Endothelial cell of umbilical vein (primary cell): ENCODE measurements at regions not wholly inside any gene's neighbourhood (a gene's known extent, or its start where the extent isn't known, plus 50 kb on each side); places are given as distances from the start of the nearest gene placed in this dataset.

Experiments
- BruUV-seq: library from RNA; stranded (reverse); fragments of 400-500 nt; replicated peaks from 2 replicates; lab custom pipeline; 2021; lab: Mats Ljungman, UMichigan
- CTCF ChIA-PET: fragments of 300-600, 350-600 bp; sonication (Branson Sonifier 250); formaldehyde crosslinking; loops from one replicate; lab custom pipeline; 2021; ENCODE audit warnings: antibody characterized with exemption, inconsistent platforms; lab: Charles Lee
- POLR2A ChIA-PET: fragments of 300-600, 350-600 bp; sonication (Branson Sonifier 250); formaldehyde crosslinking; loops from one replicate; lab custom pipeline; 2021; ENCODE audit warnings: antibody characterized with exemption, inconsistent platforms; lab: Charles Lee
- DNase-seq: peaks from one replicate; pipeline ENCODE4 v3.0.0-alpha.2; 2011; ENCODE audit warnings: low read depth, low spot score
- FAIRE-seq: peaks from 2 replicates; lab custom pipeline; 2011; peaks lifted over from hg19 to GRCh38; lab: Jason Lieb, UNC
- H2AFZ ChIP-seq: 2 replicates; pipeline ENCODE4 v1.6.0; 2012; ENCODE audit warnings: low read depth, low read length, control low read depth, inconsistent platforms
- H3K27ac ChIP-seq: 2 replicates; pipeline ENCODE4 v1.5.1; 2011; ENCODE audit warnings: low read depth, mild to moderate bottlenecking, control low read depth, low read length, moderate library complexity; ENCODE audit not compliant: insufficient read depth
- H3K27me3 ChIP-seq, 2 experiments: 2 replicates each; pipeline versions ENCODE4 v1.6.0 to v1.6.1; 2011; ENCODE audit warnings: low read length in 2 of 2, mixed read lengths in 1 of 2; ENCODE audit not compliant: control insufficient read depth in 2 of 2, insufficient read depth in 2 of 2
- H3K36me3 ChIP-seq, 2 experiments: 2 replicates in 1 of 2; 3 replicates in 1 of 2; pipeline ENCODE4 v1.5.1; 2011; ENCODE audit warnings: low read length in 2 of 2, mild to moderate bottlenecking in 1 of 2, moderate library complexity in 1 of 2; ENCODE audit not compliant: control insufficient read depth in 2 of 2, insufficient read depth in 2 of 2; ENCODE audit errors: extremely low read depth in 1 of 2
- H3K4me1 ChIP-seq: 3 replicates; pipeline ENCODE4 v1.5.1; 2011; ENCODE audit warnings: mild to moderate bottlenecking, low read length; ENCODE audit not compliant: control insufficient read depth, insufficient read depth; ENCODE audit errors: extremely low read depth
- H3K4me2 ChIP-seq: 2 replicates; pipeline ENCODE4 v1.6.1; 2011; ENCODE audit warnings: low read length, control low read depth, mixed read lengths; ENCODE audit not compliant: insufficient read depth
- H3K4me3 ChIP-seq, 3 experiments: fragments of 200-600 bp in 1 of 3; sonication (generic), shearing (Covaris generic) in 1 of 3; replicated peaks in 1 of 3; 2 replicates each; pipeline ENCODE4 v1.5.1; 2011 to 2016; ENCODE audit warnings: control low read depth in 3 of 3, low read length in 3 of 3, mild to moderate bottlenecking in 2 of 3, inconsistent platforms in 1 of 3, low read depth in 1 of 3, moderate library complexity in 1 of 3; ENCODE audit not compliant: insufficient read depth in 1 of 3
- H3K79me2 ChIP-seq: 2 replicates; pipeline ENCODE4 v1.6.0; 2012; ENCODE audit warnings: low read length, inconsistent platforms; ENCODE audit not compliant: control insufficient read depth, insufficient read depth
- H3K9ac ChIP-seq: replicated peaks from 2 replicates; pipeline ENCODE3; 2011; ENCODE audit warnings: low read length, control low read depth; ENCODE audit not compliant: insufficient read depth; ENCODE audit errors: extremely low read depth
- H3K9me1 ChIP-seq: replicated peaks from 3 replicates; pipeline ENCODE4 v1.6.0; 2011; ENCODE audit warnings: mild to moderate bottlenecking, low read length; ENCODE audit not compliant: control insufficient read depth, insufficient read depth; ENCODE audit errors: extremely low read depth
- H3K9me3 ChIP-seq: replicated peaks from 2 replicates; pipeline ENCODE4 v1.5.1; 2012; ENCODE audit warnings: low read length, inconsistent platforms; ENCODE audit not compliant: control insufficient read depth, insufficient read depth
- H4K20me1 ChIP-seq: replicated peaks from 2 replicates; pipeline ENCODE3; 2011; ENCODE audit warnings: mild to moderate bottlenecking, low read length; ENCODE audit not compliant: control insufficient read depth, insufficient read depth; ENCODE audit errors: extremely low read depth
- EZH2 ChIP-seq: IDR thresholded peaks from 2 replicates; pipeline ENCODE4 v1.6.1; 2012; ENCODE audit warnings: borderline replicate concordance, low read depth, mild to moderate bottlenecking, moderate library complexity, low read length, inconsistent platforms; ENCODE audit not compliant: severe bottlenecking
- GATA2 ChIP-seq: IDR thresholded peaks from 2 replicates; pipeline ENCODE4 v1.7.0; 2011; ENCODE audit warnings: low read depth, mild to moderate bottlenecking, moderate library complexity, mixed read lengths, low read length; ENCODE audit not compliant: insufficient read length, insufficient read depth
- POLR2A ChIP-seq: IDR thresholded peaks from 2 replicates; pipeline ENCODE4 v1.6.1; 2012; ENCODE audit warnings: low read depth, mild to moderate bottlenecking, control low read depth, low read length
- POLR2AphosphoS5 ChIP-seq: IDR thresholded peaks from 2 replicates; pipeline ENCODE4 v1.6.1; 2012; ENCODE audit warnings: low read depth, mild to moderate bottlenecking, control low read depth, low read length, moderate library complexity; ENCODE audit not compliant: insufficient read depth
- dilution Hi-C: fragments of 300-500 bp; cut with MboI; formaldehyde crosslinking; loops from one replicate; pipeline ENCODE4 v1.15.0; 2019; ENCODE audit warnings: low sequenced_read_pairs; ENCODE audit not compliant: extremely low pct_ligation_motif_present
- intact Hi-C: fragments of 100-400 bp; cut with micrococcal nuclease; formaldehyde crosslinking; loops from one replicate; pipeline ENCODE4 v1.10.0; 2022

DNA sequence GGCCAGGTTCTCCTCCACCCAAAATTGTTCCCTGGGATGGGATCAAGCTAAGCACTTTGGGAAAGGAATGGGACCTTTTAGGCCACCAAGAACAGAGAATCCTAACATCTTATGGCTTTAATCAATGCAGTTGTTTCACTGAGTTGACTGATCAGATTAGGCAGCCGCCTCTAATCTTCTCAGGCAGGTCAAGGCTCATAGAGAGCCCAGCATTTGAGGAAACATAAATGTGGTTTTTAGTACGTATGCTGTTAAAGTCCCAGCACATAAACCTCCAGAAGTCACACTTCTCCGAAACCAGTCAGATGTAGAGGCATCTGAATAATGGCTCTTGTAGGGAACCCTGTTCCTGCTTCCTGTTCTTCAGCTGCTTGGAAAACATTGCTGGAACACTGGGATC, 99.5 kb upstream of the RMDN2 start:
- Histone ChIP-seq H4K20me1 (no peaks in the 10 kb centered on the region), H3K4me2 (no peak overlapping the region), H3K9me3 (no peaks in the 10 kb centered on the region), H3K79me2 (no peaks in the 10 kb centered on the region), H3K36me3 (no peaks in the 10 kb centered on the region), H3K9ac (no peak overlapping the region), H3K4me1 (peaks cover 38% of the 10 kb centered on the region), H3K27ac (no peak overlapping the region), H2AFZ (no peak overlapping the region), H3K9me1 (no peaks in the 10 kb centered on the region), H3K4me3 (no peak overlapping the region), H3K27me3 (no peaks in the 10 kb centered on the region)
- dilution Hi-C loops (no loop called here), intact Hi-C loops (no loop called here)
- FAIRE-seq (no peak), DNase-seq (no peak)
- BruUV-seq = no TSS peak
- ChIA-PET POLR2A (no interaction called here), CTCF (interaction anchor here (1.2 to 1.6 kb wide), 2 partner anchors 13 to 52 kb away, joined by 3 to 11 read pairs; no protein-coding TSS in a partner anchor)
- TF ChIP-seq POLR2A (no peak), GATA2 (no peak)

DNA sequence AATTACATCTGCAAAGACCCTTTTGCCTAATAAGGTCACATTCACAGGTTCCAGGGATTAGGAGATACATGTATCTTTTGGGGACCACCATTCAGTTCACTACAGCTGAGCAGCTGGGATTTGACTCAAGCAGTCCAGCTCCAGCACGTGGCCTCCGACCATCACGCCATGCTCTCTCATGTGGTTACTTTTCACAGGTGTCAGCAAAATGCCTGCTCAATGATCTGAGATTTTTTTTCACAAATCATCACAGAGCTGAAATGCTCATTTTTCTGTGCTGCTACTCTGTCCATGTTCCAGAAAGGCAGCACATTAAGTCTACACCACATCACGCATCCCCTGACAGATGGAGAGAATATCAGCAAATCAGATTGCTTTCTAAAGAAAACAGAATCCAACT, 98.5 kb upstream of the RMDN2 start:
- ChIA-PET POLR2A (no interaction called here), CTCF (interaction anchor here (1.2 to 2.3 kb wide), 4 partner anchors 14 to 431 kb away, joined by 3 to 11 read pairs (median 6); no protein-coding TSS in a partner anchor)
- DNase-seq (no peak), FAIRE-seq (no peak)
- Histone ChIP-seq H3K9me3 (no peaks in the 10 kb centered on the region), H2AFZ (no peak overlapping the region), H3K27me3 (no peaks in the 10 kb centered on the region), H4K20me1 (no peaks in the 10 kb centered on the region), H3K27ac (no peak overlapping the region), H3K4me2 (no peak overlapping the region), H3K4me3 (no peak overlapping the region), H3K9me1 (no peaks in the 10 kb centered on the region), H3K79me2 (no peaks in the 10 kb centered on the region), H3K36me3 (no peaks in the 10 kb centered on the region), H3K4me1 (peaks cover 38% of the 10 kb centered on the region), H3K9ac (no peak overlapping the region)
- dilution Hi-C loops (no loop called here), intact Hi-C loops (no loop called here)
- no TSS peak for BruUV-seq
- TF ChIP-seq POLR2AphosphoS5 (no peak), GATA2 (no peak), EZH2 (no peak)
